ENCODE measurements at regions not wholly inside any gene's neighbourhood (a gene's known extent, or its start where the extent isn't known, plus 50 kb on each side); places are given as distances from the start of the nearest gene placed in this dataset.

DNA sequence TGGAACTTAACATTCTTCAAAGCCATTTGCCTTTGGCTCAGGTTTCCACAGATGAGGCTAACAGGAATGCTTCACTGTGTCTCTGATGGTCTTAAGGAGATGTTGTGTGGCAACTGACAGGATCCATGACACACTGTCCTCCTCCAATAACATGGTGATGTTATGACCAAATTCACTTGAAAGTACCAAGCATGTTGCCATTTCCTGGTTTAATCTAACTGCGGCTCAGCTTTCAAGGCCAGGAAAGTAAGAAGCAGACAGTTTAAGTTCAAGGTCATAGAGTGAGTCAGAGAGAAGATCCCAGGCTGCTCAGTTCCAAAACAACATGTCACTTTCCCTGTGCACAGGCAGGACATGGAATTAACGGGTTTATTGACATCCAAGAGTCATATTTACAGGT lies 513.6 kb downstream of the STK39 start:
- no peak overlapping the region for H3K27ac ChIP-seq
- no peak for DNase-seq (ENCODE audit: low spot score)
- H3K27me3 ChIP-seq: no peaks in the 10 kb centered on the region
- no peaks in the 10 kb centered on the region for H3K36me3 ChIP-seq
- no peak for TF ChIP-seq CTCF (IDR thresholded peaks at IDR 0.05)
- H3K4me1 ChIP-seq: no peaks in the 10 kb centered on the region
- no peak overlapping the region for H3K4me3 ChIP-seq
- no peaks in the 10 kb centered on the region for H3K9me3 ChIP-seq

DNA sequence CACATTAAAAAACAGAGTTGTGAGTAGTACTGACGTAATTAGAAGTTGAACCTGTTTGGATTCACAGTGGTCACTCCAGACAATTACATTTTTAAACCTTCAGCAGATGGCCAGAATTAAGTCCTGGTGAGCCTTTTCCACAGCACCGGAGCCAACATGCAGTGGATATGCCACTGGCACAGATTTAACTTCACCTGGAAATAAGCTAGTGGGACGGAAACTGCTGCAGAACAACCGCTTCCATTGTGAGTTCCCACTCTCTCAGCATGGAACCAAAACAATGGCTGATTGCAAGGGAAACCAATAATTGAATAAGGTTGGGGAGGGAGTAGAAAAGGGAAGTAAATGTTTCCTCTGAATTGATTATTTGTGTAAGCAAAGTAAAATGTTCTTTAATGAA lies 515.1 kb downstream of the STK39 start:
- no peaks in the 10 kb centered on the region for H3K4me1 ChIP-seq
- no peaks in the 10 kb centered on the region for H3K36me3 ChIP-seq
- no peak overlapping the region for H3K4me3 ChIP-seq
- no peak for DNase-seq (ENCODE audit: low spot score)
- no peaks in the 10 kb centered on the region for H3K27me3 ChIP-seq
- no peak for TF ChIP-seq CTCF (IDR thresholded peaks at IDR 0.05)
- no peak overlapping the region for H3K27ac ChIP-seq
- no peaks in the 10 kb centered on the region for H3K9me3 ChIP-seq

DNA sequence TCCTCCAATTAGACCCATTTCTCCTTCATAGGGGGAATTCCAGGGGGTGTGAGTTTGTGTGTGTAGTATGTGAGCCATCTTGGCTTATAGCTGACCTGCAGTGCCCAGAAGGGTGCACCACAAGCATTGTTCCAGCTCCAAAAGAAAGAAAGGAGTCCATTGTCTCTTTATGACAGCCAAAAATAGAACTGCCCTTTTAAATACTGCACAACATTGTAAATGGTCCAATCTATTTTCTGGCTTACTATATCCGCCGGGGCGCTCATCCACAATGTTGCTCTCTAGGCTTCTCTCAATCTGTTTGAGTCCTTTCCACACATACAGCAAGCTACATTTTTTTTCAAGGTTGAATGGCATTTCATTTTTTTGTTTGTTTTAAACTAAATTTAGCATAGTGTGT lies 517.5 kb downstream of the STK39 start:
- Histone ChIP-seq H3K9me3 (no peaks in the 10 kb centered on the region), H3K27ac (no peak overlapping the region), H3K4me3 (no peak overlapping the region), H3K27me3 (no peaks in the 10 kb centered on the region), H3K4me1 (no peaks in the 10 kb centered on the region), H3K36me3 (no peaks in the 10 kb centered on the region)
- DNase-seq (ENCODE audit: low spot score): no peak
- no peak for TF ChIP-seq CTCF (IDR thresholded peaks at IDR 0.05)

- Histone ChIP-seq H3K9me3 (no peaks in the 10 kb centered on the region), H3K27ac (no peak overlapping the region), H3K36me3 (no peaks in the 10 kb centered on the region), H3K27me3 (no peaks in the 10 kb centered on the region), H3K4me1 (no peaks in the 10 kb centered on the region), H3K4me3 (no peak overlapping the region)
- DNase-seq (ENCODE audit: low spot score): no peak
- no peak for TF ChIP-seq CTCF (IDR thresholded peaks at IDR 0.05)
These were observed 520.6 kb downstream of the STK39 start for GRCh38 chr2:167726788-167727187.

GRCh38 chr2:167721593-167721992 lies 525.8 kb downstream of the STK39 start:
- no peak for DNase-seq (ENCODE audit: low spot score)
- no peak for TF ChIP-seq CTCF (IDR thresholded peaks at IDR 0.05)
- Histone ChIP-seq H3K27ac (no peak overlapping the region), H3K4me1 (no peaks in the 10 kb centered on the region), H3K36me3 (no peaks in the 10 kb centered on the region), H3K27me3 (no peaks in the 10 kb centered on the region), H3K4me3 (no peak overlapping the region), H3K9me3 (no peaks in the 10 kb centered on the region)

DNA sequence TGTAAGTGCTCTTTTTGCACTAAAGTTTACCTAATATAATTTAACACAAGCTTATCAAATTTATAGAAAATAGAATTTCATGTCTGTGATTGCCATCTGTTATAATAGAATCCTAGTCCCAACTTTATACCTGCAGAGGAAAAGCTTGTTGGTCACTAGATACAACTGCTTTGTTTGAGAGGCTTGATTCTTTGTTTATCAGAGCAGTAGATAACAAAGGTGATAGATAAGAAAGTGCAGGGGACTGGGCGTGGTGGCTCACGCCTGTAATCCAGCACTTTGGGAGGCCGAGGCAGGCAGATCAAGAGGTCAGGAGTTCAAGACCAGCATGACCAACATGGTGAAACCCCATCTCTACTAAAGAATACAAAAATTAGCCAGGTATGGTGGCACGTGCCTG lies 528.0 kb downstream of the STK39 start:
- no peaks in the 10 kb centered on the region for H3K36me3 ChIP-seq
- no peaks in the 10 kb centered on the region for H3K9me3 ChIP-seq
- no peak for DNase-seq (ENCODE audit: low spot score)
- H3K4me1 ChIP-seq: no peaks in the 10 kb centered on the region
- H3K4me3 ChIP-seq: no peak overlapping the region
- TF ChIP-seq CTCF (IDR thresholded peaks at IDR 0.05): no peak
- no peaks in the 10 kb centered on the region for H3K27me3 ChIP-seq
- H3K27ac ChIP-seq: no peak overlapping the region
